H1 (cell line): ENCODE measurements at regions not wholly inside any gene's neighbourhood (a gene's known extent, or its start where the extent isn't known, plus 50 kb on each side); places are given as distances from the start of the nearest gene placed in this dataset.

Experiments
- RAD21 ChIP-seq, 2 experiments: IDR thresholded peaks in 1 of 2; conservative IDR thresholded peaks in 1 of 2; 2 replicates each; pipeline ENCODE4 v1.6.1; 2011; ENCODE audit warnings: low read depth in 2 of 2, low read length in 2 of 2, improper control_type of control experiment in 1 of 2, inconsistent platforms in 1 of 2, mild to moderate bottlenecking in 1 of 2, moderate library complexity in 1 of 2

DNA sequence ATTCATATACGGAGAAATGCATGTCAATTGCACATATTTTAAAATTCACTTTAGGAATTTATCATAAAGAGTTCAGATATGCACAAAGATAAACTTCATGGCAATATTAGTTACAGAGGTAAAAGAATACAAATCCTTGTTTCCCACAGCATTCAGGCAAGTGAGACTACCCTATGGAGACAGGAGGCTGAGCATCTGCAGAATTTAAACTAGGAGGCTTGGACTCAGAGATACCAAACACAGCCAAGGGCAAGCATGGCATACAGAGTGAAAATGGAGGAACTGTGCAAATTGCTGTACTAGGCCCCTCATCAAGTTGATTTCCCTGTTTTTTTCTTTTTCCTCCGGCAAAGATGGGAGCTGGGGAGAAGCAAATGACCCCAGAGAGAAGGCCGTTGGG, 94.2 kb downstream of the SLC24A2 start (continued):
- TF ChIP-seq RAD21 (IDR thresholded peaks at IDR 0.05 in 1 of 2, conservative IDR thresholded peaks at IDR 0.05 in 1 of 2; ENCODE audit: low read depth in 2 of 2, low read length in 2 of 2) = no peak
